ENCODE measurements at regions not wholly inside any gene's neighbourhood (a gene's known extent, or its start where the extent isn't known, plus 50 kb on each side); places are given as distances from the start of the nearest gene placed in this dataset.

- WGBS (ENCODE audit: low lambda C conversion rate) = 59% methylated on average over 2 of the region's 2 CpGs
- H3K27me3 ChIP-seq (ENCODE audit: insufficient read depth) = no peaks in the 10 kb centered on the region
- H3K9ac ChIP-seq = no peak overlapping the region
- H3K4me2 ChIP-seq = no peak overlapping the region
- H3K9me3 ChIP-seq = no peaks in the 10 kb centered on the region
- H3F3A ChIP-seq (replicated peaks; ENCODE audit: insufficient read depth) = no peaks in the 10 kb centered on the region
- no peaks in the 10 kb centered on the region for H3K36me3 ChIP-seq (replicated peaks in 1 of 2; ENCODE audit: control insufficient read depth in 1 of 2, insufficient read depth in 2 of 2, low read length in 1 of 2)
- CTCF ChIA-PET = no interaction called here
- H3K4me3 ChIP-seq (ENCODE audit: low read depth in 2 of 2, low read length in 1 of 2) = no peak overlapping the region
- H3K27ac ChIP-seq (ENCODE audit: low read depth in 2 of 2, low read length in 1 of 2) = no peak overlapping the region
- no peaks in the 10 kb centered on the region for H3K79me2 ChIP-seq (ENCODE audit: insufficient read depth)
- no peak overlapping the region for H2AFZ ChIP-seq (ENCODE audit: low read depth)
- POLR2A ChIA-PET = no interaction called here
- no peaks in the 10 kb centered on the region for H3K9me2 ChIP-seq
- no peak for TF ChIP-seq EP300 (IDR thresholded peaks at IDR 0.05; ENCODE audit: borderline replicate concordance in 1 of 2, low read depth in 1 of 2, low read length in 1 of 2)
- no peak for TF ChIP-seq FOXJ3 (CRISPR knock-in tag; IDR thresholded peaks at IDR 0.05)
- no peak for TF ChIP-seq GABPA (IDR thresholded peaks at IDR 0.05; ENCODE audit: low read depth)
- no peak for TF ChIP-seq EZH2phosphoT487 (IDR thresholded peaks at IDR 0.05; ENCODE audit: borderline replicate concordance, low read depth)
- no peak for TF ChIP-seq MAX (IDR thresholded peaks at IDR 0.05; ENCODE audit: low read depth)
- no peak for TF ChIP-seq RAD21 (IDR thresholded peaks at IDR 0.05; ENCODE audit: low read length)
- no peaks in the 10 kb centered on the region for H4K20me1 ChIP-seq (ENCODE audit: insufficient read depth)
- no peaks in the 10 kb centered on the region; a peak in 1 of 4 replicates for H3K4me1 ChIP-seq (ENCODE audit: control insufficient read depth in 1 of 2, insufficient read depth in 2 of 2, low read depth in 1 of 2, low read length in 1 of 2)
- no peak for DNase-seq
Observed at GRCh38 chr5:66354422-66354821, 210.3 kb downstream of the SREK1 start.

GRCh38 chr5:66356011-66356565 lies 212.0 kb downstream of the SREK1 start:
- H3K79me2 ChIP-seq (ENCODE audit: insufficient read depth) = no peaks in the 10 kb centered on the region
- H3K4me2 ChIP-seq = no peak overlapping the region
- POLR2A ChIA-PET = no interaction called here
- H3K9me2 ChIP-seq = no peaks in the 10 kb centered on the region
- no peaks in the 10 kb centered on the region for H3K36me3 ChIP-seq (replicated peaks in 1 of 2; ENCODE audit: control insufficient read depth in 1 of 2, insufficient read depth in 2 of 2, low read length in 1 of 2)
- 28% methylated on average over 3 of the region's 3 CpGs for WGBS (ENCODE audit: low lambda C conversion rate)
- no peaks in the 10 kb centered on the region for H4K20me1 ChIP-seq (ENCODE audit: insufficient read depth)
- DNase-seq = no peak
- H3K4me1 ChIP-seq (ENCODE audit: control insufficient read depth in 1 of 2, insufficient read depth in 2 of 2, low read depth in 1 of 2, low read length in 1 of 2) = peaks cover 0 to 2% of the 10 kb centered on the region in 2 experiments; a peak in 1 of 4 replicates
- no peak overlapping the region for H2AFZ ChIP-seq (ENCODE audit: low read depth)
- no peaks in the 10 kb centered on the region for H3K9me3 ChIP-seq
- CTCF ChIA-PET = interaction anchor here (1.5 kb wide), 1 partner anchor 13 kb away, joined by 3 read pairs; no protein-coding TSS in a partner anchor
- no peak overlapping the region for H3K27ac ChIP-seq (ENCODE audit: low read depth in 2 of 2, low read length in 1 of 2)
- no peaks in the 10 kb centered on the region for H3F3A ChIP-seq (replicated peaks; ENCODE audit: insufficient read depth)
- 0 out of 2 replicates have a peak, but pooled peaks cover under 1% of the 10 kb centered on the region for H3K27me3 ChIP-seq (ENCODE audit: insufficient read depth)
- H3K9ac ChIP-seq = no peak overlapping the region
- no peak overlapping the region for H3K4me3 ChIP-seq (ENCODE audit: low read depth in 2 of 2, low read length in 1 of 2)
- TF ChIP-seq CTCF (IDR thresholded peaks at IDR 0.05) = no peak
- TF ChIP-seq FOSL2 (IDR thresholded peaks at IDR 0.05; ENCODE audit: borderline replicate concordance, low read depth) = no peak
- no peak for TF ChIP-seq RAD21 (IDR thresholded peaks at IDR 0.05; ENCODE audit: low read length)
- no peak for TF ChIP-seq PBX3 (IDR thresholded peaks at IDR 0.05)
- TF ChIP-seq MXI1 (IDR thresholded peaks at IDR 0.05; ENCODE audit: low read depth, low read length) = no peak
- no peak for TF ChIP-seq TEAD4 (IDR thresholded peaks at IDR 0.05; ENCODE audit: borderline replicate concordance, insufficient read depth)
- no peak for TF ChIP-seq GATA2 (CRISPR knock-in tag; IDR thresholded peaks at IDR 0.05)
- TF ChIP-seq USF2 (IDR thresholded peaks at IDR 0.05; ENCODE audit: borderline replicate concordance, low read depth, low read length) = no peak
- no peak for TF ChIP-seq EZH2phosphoT487 (IDR thresholded peaks at IDR 0.05; ENCODE audit: borderline replicate concordance, low read depth)
- no peak for TF ChIP-seq MEF2A (IDR thresholded peaks at IDR 0.05; ENCODE audit: borderline replicate concordance, low read depth)
- TF ChIP-seq RXRA (IDR thresholded peaks at IDR 0.05; ENCODE audit: borderline replicate concordance, low read depth) = no peak
- no peak for TF ChIP-seq RCOR1 (IDR thresholded peaks at IDR 0.05; ENCODE audit: low read length)
- TF ChIP-seq REST (IDR thresholded peaks at IDR 0.05; ENCODE audit: low read depth, low read length) = no peak
